ENCODE measurements at regions not wholly inside any gene's neighbourhood (a gene's known extent, or its start where the extent isn't known, plus 50 kb on each side); places are given as distances from the start of the nearest gene placed in this dataset.

DNA sequence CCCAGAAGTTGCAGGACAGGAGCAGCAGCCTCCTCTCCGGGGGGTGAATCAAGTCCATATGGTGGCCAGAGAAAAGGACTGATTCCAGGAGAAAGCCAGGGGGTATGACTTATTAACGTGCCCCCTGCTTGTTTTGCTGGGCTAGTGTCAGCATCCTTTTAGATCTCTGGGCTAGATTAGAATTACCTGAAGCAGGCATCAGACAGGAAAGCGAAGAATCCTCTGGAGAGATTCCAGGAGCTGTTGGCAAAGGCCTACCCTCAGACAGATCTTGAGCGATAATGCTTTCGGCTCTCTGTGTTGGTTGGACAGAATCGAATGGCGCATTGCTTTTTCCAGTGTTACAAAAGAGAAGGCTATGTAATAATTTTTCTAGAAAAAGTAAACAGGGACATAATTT lies 164.0 kb upstream of the GLI3 start:
- DNase-seq = no peak
- peaks cover 1% of the 10 kb centered on the region for H3K27me3 Mint-ChIP-seq (ENCODE audit: unreplicated experiment)
- no peak for TF ChIP-seq CTCF (IDR thresholded peaks at IDR 0.05; ENCODE audit: partially characterized antibody, unreplicated experiment)
- H3K36me3 Mint-ChIP-seq (ENCODE audit: unreplicated experiment) = no peaks in the 10 kb centered on the region
- no peak overlapping the region for H3K4me3 Mint-ChIP-seq (ENCODE audit: unreplicated experiment)
- H3K9me3 Mint-ChIP-seq (ENCODE audit: unreplicated experiment) = no peaks in the 10 kb centered on the region
- peaks cover 4% of the 10 kb centered on the region for H3K4me1 Mint-ChIP-seq (ENCODE audit: low read depth, unreplicated experiment)
- H3K27ac Mint-ChIP-seq (ENCODE audit: unreplicated experiment) = no peak overlapping the region

GRCh38 chr7:42400211-42400772 lies 163.3 kb upstream of the GLI3 start:
- Mint-ChIP-seq H3K4me1 (ENCODE audit: low read depth, unreplicated experiment) (peaks cover 4% of the 10 kb centered on the region), H3K4me3 (ENCODE audit: unreplicated experiment) (no peak overlapping the region), H3K27me3 (ENCODE audit: unreplicated experiment) (peaks cover 1% of the 10 kb centered on the region), H3K9me3 (ENCODE audit: unreplicated experiment) (no peaks in the 10 kb centered on the region), H3K36me3 (ENCODE audit: unreplicated experiment) (no peaks in the 10 kb centered on the region), H3K27ac (ENCODE audit: unreplicated experiment) (no peak overlapping the region)
- no peak for TF ChIP-seq CTCF (IDR thresholded peaks at IDR 0.05; ENCODE audit: partially characterized antibody, unreplicated experiment)
- DNase-seq = no peak

- no peaks in the 10 kb centered on the region for H3K9me3 Mint-ChIP-seq (ENCODE audit: unreplicated experiment)
- H3K4me3 Mint-ChIP-seq (ENCODE audit: unreplicated experiment) = no peak overlapping the region
- TF ChIP-seq CTCF (IDR thresholded peaks at IDR 0.05; ENCODE audit: partially characterized antibody, unreplicated experiment) = no peak
- no peak overlapping the region for H3K27ac Mint-ChIP-seq (ENCODE audit: unreplicated experiment)
- no peaks in the 10 kb centered on the region for H3K36me3 Mint-ChIP-seq (ENCODE audit: unreplicated experiment)
- H3K4me1 Mint-ChIP-seq (ENCODE audit: low read depth, unreplicated experiment) = no peaks in the 10 kb centered on the region
- peaks cover 4% of the 10 kb centered on the region for H3K27me3 Mint-ChIP-seq (ENCODE audit: unreplicated experiment)
- DNase-seq = no peak
Measured at GRCh38 chr7:42395607-42396006, 158.6 kb upstream of the GLI3 start.

- no peaks in the 10 kb centered on the region for H3K9me3 Mint-ChIP-seq (ENCODE audit: unreplicated experiment)
- no peak overlapping the region for H3K27ac Mint-ChIP-seq (ENCODE audit: unreplicated experiment)
- H3K27me3 Mint-ChIP-seq (ENCODE audit: unreplicated experiment) = peaks cover 4% of the 10 kb centered on the region
- no peaks in the 10 kb centered on the region for H3K36me3 Mint-ChIP-seq (ENCODE audit: unreplicated experiment)
- H3K4me1 Mint-ChIP-seq (ENCODE audit: low read depth, unreplicated experiment) = no peaks in the 10 kb centered on the region
- TF ChIP-seq CTCF (IDR thresholded peaks at IDR 0.05; ENCODE audit: partially characterized antibody, unreplicated experiment) = no peak
- no peak for DNase-seq
- H3K4me3 Mint-ChIP-seq (ENCODE audit: unreplicated experiment) = no peak overlapping the region
Measured at GRCh38 chr7:42392826-42393225, 155.8 kb upstream of the GLI3 start.

GRCh38 chr7:42389697-42390096 lies 152.7 kb upstream of the GLI3 start:
- Mint-ChIP-seq H3K36me3 (ENCODE audit: unreplicated experiment) (no peaks in the 10 kb centered on the region), H3K9me3 (ENCODE audit: unreplicated experiment) (no peaks in the 10 kb centered on the region), H3K4me1 (ENCODE audit: low read depth, unreplicated experiment) (no peaks in the 10 kb centered on the region), H3K4me3 (ENCODE audit: unreplicated experiment) (no peak overlapping the region), H3K27me3 (ENCODE audit: unreplicated experiment) (peaks cover 3% of the 10 kb centered on the region), H3K27ac (ENCODE audit: unreplicated experiment) (no peak overlapping the region)
- DNase-seq = no peak
- TF ChIP-seq CTCF (IDR thresholded peaks at IDR 0.05; ENCODE audit: partially characterized antibody, unreplicated experiment) = no peak
